ENCODE measurements at regions not wholly inside any gene's neighbourhood (a gene's known extent, or its start where the extent isn't known, plus 50 kb on each side); places are given as distances from the start of the nearest gene placed in this dataset.

DNA sequence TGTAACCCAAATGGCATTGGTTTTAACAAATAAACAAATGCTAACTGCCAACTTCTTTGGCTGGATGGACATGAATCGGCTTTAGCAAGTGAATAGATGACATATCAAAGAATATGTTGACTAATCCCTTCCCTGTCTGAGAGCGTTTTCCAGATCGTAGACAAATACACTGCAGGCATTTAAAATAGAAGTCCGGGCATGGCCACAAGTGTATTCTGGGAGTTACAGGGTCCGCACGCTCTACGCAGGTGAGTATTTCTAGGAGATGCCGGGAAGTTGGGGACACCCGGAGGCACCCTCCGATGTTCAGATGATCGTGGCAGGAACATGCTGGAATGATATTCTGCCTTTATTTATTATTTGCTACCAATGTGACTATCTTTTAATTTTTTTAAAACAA is 53.2 kb upstream of the ZNF536 start:
- TF ChIP-seq CTCF (IDR thresholded peaks at IDR 0.05; ENCODE audit: low read length) (no peak), EZH2 (IDR thresholded peaks at IDR 0.05; ENCODE audit: borderline replicate concordance, low read length) (no peak)
